NCI-H1092 treated with DMSO at 0.1 percent for 48 hours (cell line): ENCODE measurements at regions not wholly inside any gene's neighbourhood (a gene's known extent, or its start where the extent isn't known, plus 50 kb on each side); places are given as distances from the start of the nearest gene placed in this dataset.
"Not testable (repeated sequence)": the region's sequence is repeated elsewhere in the genome, so short reads cannot be mapped to it uniquely, and the experiment has no call there.

ENCODE experiments used
- DNase-seq: peaks from one replicate; lab custom pipeline; 2025; lab: John Stamatoyannopoulos, UW

GRCh38 chr17:68700421-68700820 lies 99.3 kb upstream of the FAM20A start:
- DNase-seq, result no peak

- DNase-seq, result no peak
These were observed 98.8 kb upstream of the FAM20A start for GRCh38 chr17:68699936-68700335.

GRCh38 chr17:68698746-68699145 lies 97.6 kb upstream of the FAM20A start:
- no peak for DNase-seq

- DNase-seq, result no peak
These were observed 96.7 kb upstream of the FAM20A start for GRCh38 chr17:68697850-68698361.

- no peak for DNase-seq
These were observed 94.5 kb upstream of the FAM20A start for GRCh38 chr17:68695659-68696058.

- DNase-seq, result no peak
These were observed 93.8 kb upstream of the FAM20A start for GRCh38 chr17:68694791-68695485.

- no peak for DNase-seq
These were observed 92.7 kb upstream of the FAM20A start for GRCh38 chr17:68693896-68694295.

GRCh38 chr17:68693466-68693865 lies 92.3 kb upstream of the FAM20A start:
- no peak for DNase-seq

- no peak for DNase-seq
These were observed 85.2 kb upstream of the FAM20A start for GRCh38 chr17:68686108-68686988.

GRCh38 chr17:68684949-68685357 lies 83.8 kb upstream of the FAM20A start:
- no peak for DNase-seq

- no peak for DNase-seq
These were observed 81.7 kb upstream of the FAM20A start for GRCh38 chr17:68682903-68683302.

- DNase-seq, result no peak
These were observed 78.7 kb upstream of the FAM20A start for GRCh38 chr17:68679882-68680281.

- DNase-seq, result no peak
These were observed 75.7 kb upstream of the FAM20A start for GRCh38 chr17:68676856-68677255.

GRCh38 chr17:68675723-68676122 lies 74.6 kb upstream of the FAM20A start:
- no peak for DNase-seq

GRCh38 chr17:68674029-68674925 lies 73.1 kb upstream of the FAM20A start:
- DNase-seq, result no peak

- DNase-seq, result no peak
These were observed 70.0 kb upstream of the FAM20A start for GRCh38 chr17:68670967-68671693.

- DNase-seq, result not testable (repeated sequence)
These were observed 65.3 kb upstream of the FAM20A start for GRCh38 chr17:68666438-68666837.

GRCh38 chr17:68665373-68665772 lies 64.2 kb upstream of the FAM20A start:
- no peak for DNase-seq

GRCh38 chr17:68662479-68662878 lies 61.3 kb upstream of the FAM20A start:
- DNase-seq, result no peak

GRCh38 chr17:68662037-68662432 lies 60.9 kb upstream of the FAM20A start:
- no peak for DNase-seq

GRCh38 chr17:68661265-68662036 lies 60.3 kb upstream of the FAM20A start:
- no peak for DNase-seq
